Calu3 (cell line): ENCODE measurements at regions not wholly inside any gene's neighbourhood (a gene's known extent, or its start where the extent isn't known, plus 50 kb on each side); places are given as distances from the start of the nearest gene placed in this dataset.

Experiments
- BruUV-seq: library from RNA; stranded (reverse); fragments of 400-500 nt; replicated peaks from 2 replicates; lab custom pipeline; 2021; lab: Mats Ljungman, UMichigan
- CTCF ChIA-PET: fragments of 300-600 bp; sonication (Branson Sonifier 250); formaldehyde crosslinking; loops from one replicate; lab custom pipeline; 2022; ENCODE audit warnings: antibody characterized with exemption; lab: Charles Lee
- DNase-seq: peaks from one replicate; pipeline ENCODE4 v3.0.0; 2022
- H3K27ac Mint-ChIP-seq: one replicate; pipeline ENCODE4 v1.8.0; 2022; ENCODE audit warnings: mixed read lengths; ENCODE audit not compliant: unreplicated experiment
- H3K27me3 Mint-ChIP-seq: one replicate; pipeline ENCODE4 v1.8.0; 2022; ENCODE audit warnings: mixed read lengths; ENCODE audit not compliant: unreplicated experiment
- H3K36me3 Mint-ChIP-seq: one replicate; pipeline ENCODE4 v1.8.0; 2022; ENCODE audit warnings: mild to moderate bottlenecking, moderate library complexity, mixed read lengths; ENCODE audit not compliant: insufficient read depth, unreplicated experiment
- H3K4me1 Mint-ChIP-seq: one replicate; pipeline ENCODE4 v1.8.0; 2022; ENCODE audit warnings: mild to moderate bottlenecking, low read depth, mixed read lengths; ENCODE audit not compliant: unreplicated experiment
- H3K4me3 Mint-ChIP-seq: one replicate; pipeline ENCODE4 v1.8.0; 2022; ENCODE audit warnings: mild to moderate bottlenecking, low read depth, moderate library complexity, mixed read lengths; ENCODE audit not compliant: unreplicated experiment
- H3K9me3 Mint-ChIP-seq: one replicate; pipeline ENCODE4 v1.8.0; 2022; ENCODE audit warnings: low read depth, mixed read lengths; ENCODE audit not compliant: unreplicated experiment
- CTCF ChIP-seq: fragments of 200-600 bp; IDR thresholded peaks from one replicate; pipeline ENCODE4 v1.8.0; 2022; ENCODE audit warnings: antibody characterized with exemption; ENCODE audit not compliant: unreplicated experiment
- intact Hi-C: fragments of 100-400 bp; cut with micrococcal nuclease; formaldehyde crosslinking; loops from one replicate; pipeline ENCODE4 v1.10.0; 2022; ENCODE audit not compliant: unreplicated experiment

GRCh38 chr21:38121888-38122720 lies 134.7 kb upstream of the KCNJ15 start:
- intact Hi-C loops: no loop called here
- Mint-ChIP-seq H3K27me3 (peaks cover 35% of the 10 kb centered on the region), H3K4me3 (no peak overlapping the region), H3K9me3 (no peaks in the 10 kb centered on the region), H3K36me3 (no peaks in the 10 kb centered on the region), H3K4me1 (no peaks in the 10 kb centered on the region), H3K27ac (no peak overlapping the region)
- BruUV-seq: no TSS peak
- no peak for DNase-seq
- CTCF ChIA-PET: no interaction called here
- no peak for TF ChIP-seq CTCF

- no peaks in the 10 kb centered on the region for H3K4me1 Mint-ChIP-seq
- no TSS peak for BruUV-seq
- intact Hi-C loops: no loop called here
- H3K4me3 Mint-ChIP-seq: no peak overlapping the region
- H3K36me3 Mint-ChIP-seq: no peaks in the 10 kb centered on the region
- no peak for DNase-seq
- CTCF ChIA-PET: no interaction called here
- H3K27me3 Mint-ChIP-seq: peaks cover 44% of the 10 kb centered on the region
- no peaks in the 10 kb centered on the region for H3K9me3 Mint-ChIP-seq
- TF ChIP-seq CTCF: no peak
- no peak overlapping the region for H3K27ac Mint-ChIP-seq
Observed at GRCh38 chr21:38123626-38124025, 133.2 kb upstream of the KCNJ15 start.

DNA sequence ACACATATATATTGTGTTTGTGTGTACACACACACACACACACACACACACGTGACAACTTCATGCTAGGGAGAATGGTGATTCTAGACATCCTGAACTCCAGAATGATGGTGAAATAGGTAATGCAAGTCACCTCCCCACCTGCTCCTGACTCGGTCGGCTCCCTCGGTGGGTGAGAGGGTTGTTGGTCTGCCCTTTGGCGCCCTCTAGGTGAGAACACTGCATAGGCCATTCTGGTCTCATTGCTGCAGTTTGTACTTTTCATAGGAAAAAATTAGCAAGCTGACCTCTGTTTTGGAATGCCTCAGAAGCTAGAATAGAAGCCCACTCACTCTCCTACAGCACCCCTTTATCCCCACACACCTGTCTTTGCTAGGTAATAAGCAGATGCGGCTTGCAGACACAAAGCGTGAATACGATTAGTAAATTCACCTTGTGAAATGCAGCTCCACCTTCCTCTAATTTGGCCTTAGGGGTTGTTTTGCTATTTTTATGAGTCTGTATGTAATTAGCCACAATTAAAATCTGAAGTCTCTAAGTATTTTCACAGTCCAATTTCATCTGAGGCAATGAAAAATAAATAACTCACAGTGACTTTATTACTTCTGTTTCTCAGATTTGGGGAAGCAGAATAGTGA lies 130.0 kb upstream of the KCNJ15 start:
- H3K27me3 Mint-ChIP-seq: peaks cover 61% of the 10 kb centered on the region
- no peaks in the 10 kb centered on the region for H3K36me3 Mint-ChIP-seq
- H3K9me3 Mint-ChIP-seq: no peaks in the 10 kb centered on the region
- peak; percentile 73 for DNase-seq
- H3K4me1 Mint-ChIP-seq: no peaks in the 10 kb centered on the region
- no peak overlapping the region for H3K4me3 Mint-ChIP-seq
- CTCF ChIA-PET: interaction anchor here (0.7 to 1.6 kb wide), 8 partner anchors 14 to 960 kb away, joined by 3 to 10 read pairs (median 4); no protein-coding TSS in a partner anchor
- intact Hi-C loops: loop anchor here (1.0 to 5.0 kb wide), 2 partner anchors 367 to 414 kb away; no protein-coding TSS in a partner anchor
- H3K27ac Mint-ChIP-seq: no peak overlapping the region
- BruUV-seq: no TSS peak
- TF ChIP-seq CTCF: peak; percentile 52

GRCh38 chr21:38129711-38130110 lies 127.1 kb upstream of the KCNJ15 start:
- Mint-ChIP-seq H3K27me3 (peaks cover 90% of the 10 kb centered on the region), H3K36me3 (no peaks in the 10 kb centered on the region), H3K27ac (no peak overlapping the region), H3K9me3 (no peaks in the 10 kb centered on the region), H3K4me3 (no peak overlapping the region), H3K4me1 (no peaks in the 10 kb centered on the region)
- BruUV-seq: no TSS peak
- CTCF ChIA-PET: no interaction called here
- intact Hi-C loops: loop anchor here (5.0 kb wide), 1 partner anchor 417 kb away; no protein-coding TSS in a partner anchor
- no peak for TF ChIP-seq CTCF
- DNase-seq: no peak
